ENCODE measurements at regions not wholly inside any gene's neighbourhood (a gene's known extent, or its start where the extent isn't known, plus 50 kb on each side); places are given as distances from the start of the nearest gene placed in this dataset.
"Not testable (repeated sequence)": the region's sequence is repeated elsewhere in the genome, so short reads cannot be mapped to it uniquely, and the experiment has no call there.

DNA sequence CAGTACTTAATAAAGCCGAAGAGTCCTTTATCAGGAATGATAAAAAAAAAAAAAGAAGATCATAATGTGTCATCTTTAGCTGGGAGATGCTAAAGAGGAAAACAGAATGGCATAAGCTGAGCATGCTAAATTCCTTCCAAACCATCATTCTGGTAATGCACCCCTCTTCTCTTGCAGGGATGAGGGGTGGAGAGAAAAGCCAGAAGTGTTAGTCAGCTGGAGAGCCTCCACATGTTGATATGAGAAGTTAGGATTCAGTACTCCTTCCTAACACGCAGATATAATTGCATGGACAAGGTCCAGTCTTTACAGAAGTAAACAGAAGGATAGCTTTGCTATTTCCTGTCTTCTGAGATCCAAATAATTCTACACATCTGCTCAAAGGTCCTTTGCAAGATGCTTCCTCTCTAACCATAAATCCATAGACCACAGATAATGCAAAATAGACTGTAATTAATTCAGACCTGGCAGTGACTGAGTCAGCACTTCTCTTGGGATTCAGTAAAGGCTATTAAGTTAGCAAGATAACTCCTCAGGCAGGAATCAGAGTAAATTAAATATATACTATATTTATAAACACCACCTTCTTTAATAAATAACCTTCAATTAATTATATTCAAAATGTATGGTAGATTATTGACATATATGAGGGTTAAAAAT lies 930.0 kb upstream of the KLHL29 start:
- no peak for DNase-seq

DNA sequence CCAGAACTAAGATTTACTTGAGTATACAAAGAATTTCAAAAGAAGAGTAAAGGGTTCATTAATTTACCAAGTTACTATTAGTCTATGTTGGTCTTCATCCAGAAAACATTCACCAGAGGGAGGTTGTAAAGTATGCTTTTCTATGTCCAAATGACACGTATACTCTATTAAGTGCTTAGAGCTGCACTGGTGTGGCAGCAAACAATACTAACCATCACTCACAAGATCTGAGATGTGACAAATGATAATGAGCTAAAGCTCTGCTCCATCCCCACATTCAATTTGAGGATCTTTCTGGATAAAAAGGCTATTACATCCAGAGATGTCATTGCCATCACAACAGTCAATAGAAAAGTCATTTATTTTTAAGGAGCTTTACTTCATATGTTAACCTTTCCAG lies 926.5 kb upstream of the KLHL29 start:
- DNase-seq: no peak

DNA sequence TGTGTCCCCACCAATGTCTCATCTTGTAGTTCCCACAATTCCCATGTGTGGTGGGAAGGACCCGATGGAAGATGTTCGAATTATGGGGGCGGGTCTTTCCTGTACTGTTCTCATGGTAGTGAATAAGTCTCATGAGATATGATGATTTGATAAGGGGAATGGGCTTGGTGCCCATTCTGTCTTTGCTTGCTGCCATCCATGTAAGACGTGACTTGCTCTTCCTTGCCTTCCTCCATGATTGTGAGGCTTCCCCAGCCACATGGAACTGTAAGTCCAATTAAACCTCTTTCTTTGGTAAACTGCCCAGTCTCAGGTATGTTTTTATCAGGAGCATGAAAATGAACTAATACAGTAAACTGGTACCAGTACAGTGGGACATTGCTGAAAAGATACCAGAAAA lies 909.9 kb upstream of the KLHL29 start:
- DNase-seq: not testable (repeated sequence)

DNA sequence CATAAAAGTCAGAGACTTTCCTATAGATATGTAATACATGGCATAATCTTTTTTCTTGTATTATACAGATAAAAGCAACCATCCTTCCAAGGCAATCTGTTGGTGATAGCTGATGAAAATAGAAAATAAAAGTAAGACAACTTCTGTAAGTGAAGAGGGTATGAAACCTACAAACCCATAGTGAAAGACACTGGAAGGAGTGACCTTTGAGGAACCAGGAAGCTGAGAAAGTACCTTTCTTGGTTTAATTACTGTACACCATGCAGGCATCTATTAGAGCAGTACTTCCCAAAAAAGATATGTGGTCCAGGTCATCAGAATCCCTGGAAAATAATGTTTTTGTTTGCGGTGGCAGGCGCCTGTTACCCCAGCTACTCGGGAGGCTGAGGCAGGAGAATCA lies 906.6 kb upstream of the KLHL29 start:
- DNase-seq: no peak

DNA sequence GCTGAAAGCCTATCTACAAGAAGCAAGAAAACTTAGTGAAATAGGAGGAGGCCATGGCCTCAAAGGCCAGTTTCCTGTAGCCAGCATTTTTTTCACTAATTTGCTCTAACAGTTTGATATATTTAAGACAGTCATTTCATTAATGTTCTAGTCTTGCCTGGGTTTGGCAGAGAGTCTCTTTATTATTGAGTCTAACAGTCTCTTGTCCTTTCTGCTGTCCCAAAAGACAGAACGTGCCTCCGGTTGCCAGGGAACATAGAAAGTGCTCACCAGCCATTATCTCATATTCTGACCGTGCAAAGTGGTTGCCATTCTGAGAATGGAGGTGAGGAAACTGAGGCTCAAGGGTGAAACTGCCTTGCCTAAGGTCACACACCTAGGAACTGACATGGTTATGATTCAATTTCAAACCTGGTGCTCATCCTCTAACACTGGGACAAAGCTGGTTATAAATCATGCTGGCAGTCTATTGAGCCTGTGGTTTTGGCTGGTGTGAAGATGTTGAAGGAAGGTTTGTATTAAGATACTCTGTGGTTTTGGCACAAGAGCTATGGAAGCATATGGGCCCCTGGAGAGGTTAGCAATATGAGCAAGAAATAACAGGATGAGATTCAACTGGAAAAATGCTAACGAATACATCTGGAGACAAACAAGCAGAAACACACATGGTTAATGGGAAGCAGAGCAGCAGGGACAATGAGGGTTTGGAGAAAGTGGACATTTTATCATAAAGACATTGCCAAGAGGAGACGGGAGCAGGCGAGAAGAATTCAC lies 903.3 kb upstream of the KLHL29 start:
- DNase-seq: no peak

DNA sequence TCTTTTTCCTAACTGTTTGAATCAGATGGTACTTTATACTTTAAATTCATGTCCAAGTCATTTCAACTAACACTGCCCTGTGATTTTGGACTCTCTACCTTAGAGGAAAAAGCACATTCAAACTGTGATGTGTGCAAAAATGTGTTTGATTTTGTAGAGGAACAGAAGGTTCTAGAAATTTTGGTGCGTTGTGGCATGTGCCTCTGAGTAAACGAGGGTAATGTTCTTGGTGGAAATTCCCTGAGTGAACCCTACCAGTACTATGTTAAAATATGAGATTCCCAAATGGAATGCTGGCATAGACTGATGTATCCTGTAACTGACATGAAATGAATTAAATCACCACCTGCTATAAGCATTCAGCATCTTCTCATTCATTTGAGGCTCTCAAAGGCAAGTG lies 901.9 kb upstream of the KLHL29 start:
- no peak for DNase-seq

DNA sequence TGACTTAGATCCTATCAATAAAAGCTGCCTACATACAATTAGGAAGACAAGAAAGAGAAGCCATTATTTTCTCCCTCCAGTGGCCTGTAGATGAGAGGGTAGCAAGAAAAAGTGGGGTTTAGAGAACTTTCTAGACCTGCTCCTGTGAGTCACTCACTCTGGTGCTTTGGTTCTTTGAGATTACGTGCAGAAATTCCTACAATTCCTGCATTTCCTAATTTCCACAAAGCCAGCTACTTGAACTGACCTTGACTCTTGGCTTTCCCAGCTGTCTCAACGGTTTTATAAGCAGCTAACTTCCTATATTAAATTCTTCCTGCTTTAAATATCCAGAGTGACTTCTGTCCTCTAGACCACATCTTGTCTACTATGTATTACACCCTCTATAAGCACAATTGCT lies 899.5 kb upstream of the KLHL29 start:
- DNase-seq: no peak

DNA sequence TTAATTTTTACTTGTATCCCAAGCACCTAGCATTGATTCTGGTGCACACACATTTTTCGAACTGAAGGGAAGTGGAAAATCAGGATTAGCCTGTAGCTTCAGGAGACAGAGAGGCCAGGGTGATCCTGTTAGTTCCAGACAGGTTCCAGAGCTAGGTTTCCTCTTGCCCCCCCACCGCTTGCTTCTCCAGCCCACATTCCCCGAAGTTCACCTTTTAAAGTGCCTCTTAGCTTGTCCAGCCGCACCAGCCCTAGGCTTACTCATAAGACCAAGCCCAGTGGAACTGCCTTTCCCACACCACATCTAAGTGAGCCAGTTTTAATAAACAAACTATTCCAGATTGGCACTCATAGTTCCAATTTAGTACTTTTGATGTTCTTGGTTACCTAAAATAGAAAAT lies 898.6 kb upstream of the KLHL29 start:
- no peak for DNase-seq

DNA sequence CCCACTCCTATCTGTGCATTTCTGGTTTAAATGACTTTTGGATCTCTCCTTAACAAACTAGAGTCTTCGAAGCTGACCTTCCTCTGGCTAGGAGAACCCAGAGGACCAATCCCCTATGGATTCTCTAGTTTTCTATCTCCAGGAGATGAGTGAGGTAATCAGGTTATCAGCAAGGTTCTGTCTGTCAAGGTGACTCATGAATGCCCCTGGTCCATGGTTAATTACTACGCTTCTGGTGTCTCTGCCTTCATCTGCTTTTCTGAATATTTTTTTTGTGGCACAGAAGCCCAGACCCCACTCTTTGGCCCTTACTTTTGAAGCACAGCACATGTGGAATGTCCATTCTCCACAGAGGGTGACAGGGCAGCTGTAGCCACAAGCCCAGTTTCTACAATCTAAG lies 897.9 kb upstream of the KLHL29 start:
- DNase-seq: no peak

DNA sequence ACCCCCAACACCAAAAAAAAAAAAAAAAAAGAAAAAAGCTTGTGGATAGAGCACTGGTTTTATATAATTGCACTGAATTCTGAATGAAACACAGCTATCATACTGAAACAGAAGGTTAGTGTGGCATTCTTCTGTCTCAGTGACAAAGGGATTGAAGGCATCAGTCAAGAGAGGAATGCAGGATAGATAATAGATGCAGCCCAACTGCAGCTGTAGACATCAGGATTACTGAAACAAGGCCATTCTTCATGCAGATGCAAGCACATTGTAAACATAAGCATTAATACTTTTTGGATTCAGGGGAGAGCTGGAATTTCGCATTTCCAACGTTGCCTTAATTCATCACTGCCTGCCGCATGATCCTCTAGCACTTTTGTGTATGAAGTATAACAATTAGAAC lies 897.4 kb upstream of the KLHL29 start:
- DNase-seq: no peak

DNA sequence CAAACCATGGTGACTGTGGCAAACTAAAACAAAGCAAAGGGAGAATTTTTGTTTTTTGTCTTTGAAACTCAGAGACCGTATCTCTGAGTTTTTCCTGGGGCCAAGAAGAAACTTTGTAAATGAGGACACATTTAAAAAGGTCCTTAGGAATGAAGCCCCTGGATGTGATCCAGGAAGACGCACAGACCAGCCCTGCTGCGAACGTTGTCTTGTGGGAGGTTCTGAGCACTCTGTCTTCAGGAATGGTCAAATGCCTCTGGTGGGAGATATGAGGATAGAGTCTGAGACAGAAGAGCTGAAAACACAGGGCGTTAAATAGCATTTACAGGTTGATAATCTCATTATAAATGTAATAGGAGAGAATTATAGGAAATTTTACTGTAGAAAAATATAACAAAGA lies 893.5 kb upstream of the KLHL29 start:
- DNase-seq: no peak

DNA sequence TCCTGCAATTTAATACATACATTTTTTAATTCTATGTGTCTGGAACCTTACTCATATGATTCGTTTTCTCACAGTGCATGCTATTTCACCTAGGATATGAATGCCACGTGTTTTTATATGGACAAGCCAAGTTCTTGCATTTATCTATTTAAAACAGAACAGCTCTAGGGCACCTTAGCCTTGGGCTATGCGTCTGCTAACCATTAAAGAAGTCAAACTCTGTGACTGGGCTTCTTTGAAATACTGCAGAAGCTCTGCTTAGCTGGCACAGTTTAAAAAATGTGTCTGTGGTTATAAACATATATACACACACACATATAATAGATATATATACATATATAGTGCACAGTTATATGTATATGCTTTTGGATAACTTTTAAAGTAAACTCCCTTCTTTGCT lies 890.8 kb upstream of the KLHL29 start:
- no peak for DNase-seq

DNA sequence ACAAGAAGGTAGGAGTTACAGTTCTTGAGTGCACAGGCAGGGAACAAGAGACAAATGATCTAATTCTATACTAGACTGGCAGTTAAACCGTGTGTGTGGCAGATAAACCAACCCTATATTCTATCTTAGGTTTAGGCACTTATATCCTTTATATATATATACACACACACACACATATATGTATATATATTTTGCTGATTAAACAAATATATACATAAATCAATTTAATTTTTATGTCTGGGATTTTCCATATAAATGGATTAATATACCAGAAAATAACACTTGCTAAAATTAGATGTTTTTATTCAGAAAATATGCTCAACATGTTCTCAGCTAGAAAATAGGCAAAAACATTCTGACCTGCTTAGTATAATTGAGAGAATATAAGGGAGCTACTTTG lies 887.9 kb upstream of the KLHL29 start:
- no peak for DNase-seq

DNA sequence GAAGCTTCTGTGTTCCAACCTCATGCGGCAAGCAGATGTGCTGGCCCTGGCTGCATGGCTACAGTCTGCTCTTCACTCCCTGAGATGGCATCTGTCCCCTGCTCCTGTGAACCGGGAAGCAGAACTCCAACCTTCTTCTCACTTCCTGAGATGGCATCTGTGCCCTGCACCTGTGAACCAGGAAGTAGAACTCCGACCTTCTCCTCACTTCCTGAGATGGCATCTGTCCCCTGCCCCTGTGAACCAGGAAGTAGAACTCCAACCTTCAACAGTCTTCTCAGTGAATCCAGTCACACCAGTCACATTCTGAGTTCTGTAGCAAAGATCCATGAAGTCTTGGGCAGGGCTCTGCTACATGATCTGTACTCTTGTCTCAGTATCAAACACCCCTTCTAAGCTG lies 887.2 kb upstream of the KLHL29 start:
- no peak for DNase-seq

DNA sequence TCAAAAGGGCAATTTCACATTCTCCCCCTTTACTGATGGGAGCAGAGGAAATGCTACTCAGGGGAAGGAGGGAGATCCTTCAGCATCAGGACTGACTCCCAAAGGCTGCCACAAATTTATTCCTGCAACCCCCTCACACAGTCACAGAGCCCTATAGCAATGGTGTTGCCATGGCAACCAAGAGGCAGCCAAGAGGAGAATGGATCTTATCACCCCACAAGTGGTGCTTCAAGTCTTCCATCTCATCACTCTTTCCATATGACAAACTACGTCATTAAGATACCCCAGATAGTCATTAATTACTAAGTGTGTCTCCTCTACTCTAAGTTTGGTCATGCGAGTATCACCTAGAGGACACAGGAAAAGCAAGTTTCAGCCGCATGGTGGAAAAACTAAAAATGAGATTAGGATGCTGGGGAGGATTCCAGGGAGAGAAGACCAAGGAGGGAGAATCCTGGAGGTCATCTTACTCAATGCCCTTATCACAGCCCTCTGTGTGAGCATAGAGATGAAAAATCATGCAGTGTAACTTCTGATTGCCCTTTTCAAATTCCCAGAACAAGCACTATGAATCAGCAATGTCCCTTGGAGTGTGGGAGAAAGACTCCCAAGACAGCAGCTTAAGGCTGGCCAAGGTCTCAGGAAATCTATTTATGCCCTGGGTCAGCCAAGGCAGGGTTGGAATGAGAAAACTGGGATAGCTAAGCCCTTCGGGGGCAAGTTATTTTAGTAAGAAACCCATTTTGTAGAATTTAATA lies 885.7 kb upstream of the KLHL29 start:
- DNase-seq: no peak

DNA sequence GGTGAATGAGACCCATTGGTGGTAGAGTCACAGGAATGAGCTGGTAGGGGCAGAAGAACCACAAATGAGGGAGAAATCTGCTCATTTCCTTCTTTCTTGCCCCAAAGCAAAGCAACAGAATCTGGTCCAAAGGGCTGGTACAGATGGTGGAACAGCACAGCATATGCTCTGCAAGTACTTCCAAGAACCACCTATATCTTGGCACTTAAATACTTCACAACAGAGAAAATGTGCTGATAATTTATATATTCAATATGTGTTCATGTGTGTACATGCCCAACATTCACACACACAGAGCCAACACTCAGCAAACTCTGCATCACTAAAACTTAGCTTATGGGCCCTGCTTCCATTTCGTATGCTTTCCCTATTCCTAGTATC lies 884.4 kb upstream of the KLHL29 start:
- no peak for DNase-seq

DNA sequence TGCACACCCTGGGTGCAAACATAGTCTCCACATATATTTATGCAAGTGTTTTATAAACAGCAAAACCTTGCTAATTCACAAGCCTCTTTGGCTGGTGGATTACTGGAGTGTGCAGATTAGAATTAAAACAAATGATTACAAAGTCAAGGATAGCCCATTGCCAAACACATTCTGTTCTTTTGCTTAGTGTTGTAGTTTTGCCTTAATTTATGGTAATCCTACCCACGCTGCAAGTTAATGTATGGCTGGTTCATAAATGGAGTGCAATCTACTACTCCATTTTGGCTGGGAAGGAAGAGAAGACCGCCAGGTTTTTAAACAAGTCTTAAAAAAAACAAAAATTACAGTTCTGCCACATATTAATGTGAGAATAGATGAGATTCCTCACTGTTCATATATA lies 883.1 kb upstream of the KLHL29 start:
- no peak for DNase-seq

DNA sequence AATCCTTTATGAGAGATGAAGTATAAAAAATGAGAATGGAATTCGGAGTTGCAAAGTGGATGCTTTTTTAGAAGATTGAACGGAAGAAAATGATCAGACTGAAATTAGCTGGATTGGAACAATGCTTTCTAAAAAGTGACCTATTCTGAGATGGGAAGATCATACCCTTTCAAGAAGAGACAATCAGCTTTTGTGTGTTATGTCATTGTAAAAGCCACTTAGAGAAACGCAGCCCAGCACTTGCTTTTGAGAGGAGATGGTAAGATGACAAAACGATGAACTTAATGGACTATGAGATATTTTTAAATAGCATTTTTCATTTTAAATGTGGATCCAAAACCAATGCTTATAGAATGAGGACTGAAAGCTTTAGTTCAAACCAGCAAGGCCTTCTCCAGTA lies 871.4 kb upstream of the KLHL29 start:
- no peak for DNase-seq

DNA sequence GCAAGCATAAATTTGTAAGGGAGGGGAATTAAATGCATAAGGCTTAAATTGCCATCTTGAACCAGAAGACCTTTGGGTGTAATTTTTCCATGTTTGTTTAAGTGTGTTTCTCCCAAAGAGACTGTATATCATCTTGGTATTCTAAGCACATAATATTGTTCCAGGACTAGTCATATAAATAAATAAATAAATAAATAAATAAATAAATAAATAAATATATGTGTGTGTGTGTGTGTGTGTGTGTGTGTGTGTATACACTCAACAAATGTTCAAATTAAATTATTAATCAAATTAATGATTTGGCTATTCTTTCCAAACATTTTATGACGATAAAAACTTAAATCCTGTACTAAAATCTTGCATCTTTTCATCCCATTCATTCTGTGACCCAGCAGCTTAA lies 867.8 kb upstream of the KLHL29 start:
- no peak for DNase-seq

DNA sequence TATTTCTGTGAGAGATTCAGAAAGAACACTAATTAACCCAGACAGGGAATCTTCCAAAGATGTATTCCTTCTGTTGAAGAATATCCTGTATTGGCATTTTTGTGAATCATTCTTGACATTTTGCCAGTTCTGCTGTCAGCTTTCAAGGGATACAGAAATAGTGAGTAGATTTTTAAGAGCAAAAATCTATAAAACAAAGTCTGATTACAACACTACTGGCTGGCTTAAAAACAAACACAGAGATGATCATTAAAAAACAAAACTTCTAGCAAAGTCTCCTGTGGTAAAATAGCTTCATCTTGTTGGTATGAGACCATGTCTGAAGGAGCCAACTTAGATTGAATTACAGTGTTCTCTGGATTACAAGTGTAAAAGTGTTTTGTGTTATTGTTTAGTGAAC lies 866.3 kb upstream of the KLHL29 start:
- no peak for DNase-seq

DNA sequence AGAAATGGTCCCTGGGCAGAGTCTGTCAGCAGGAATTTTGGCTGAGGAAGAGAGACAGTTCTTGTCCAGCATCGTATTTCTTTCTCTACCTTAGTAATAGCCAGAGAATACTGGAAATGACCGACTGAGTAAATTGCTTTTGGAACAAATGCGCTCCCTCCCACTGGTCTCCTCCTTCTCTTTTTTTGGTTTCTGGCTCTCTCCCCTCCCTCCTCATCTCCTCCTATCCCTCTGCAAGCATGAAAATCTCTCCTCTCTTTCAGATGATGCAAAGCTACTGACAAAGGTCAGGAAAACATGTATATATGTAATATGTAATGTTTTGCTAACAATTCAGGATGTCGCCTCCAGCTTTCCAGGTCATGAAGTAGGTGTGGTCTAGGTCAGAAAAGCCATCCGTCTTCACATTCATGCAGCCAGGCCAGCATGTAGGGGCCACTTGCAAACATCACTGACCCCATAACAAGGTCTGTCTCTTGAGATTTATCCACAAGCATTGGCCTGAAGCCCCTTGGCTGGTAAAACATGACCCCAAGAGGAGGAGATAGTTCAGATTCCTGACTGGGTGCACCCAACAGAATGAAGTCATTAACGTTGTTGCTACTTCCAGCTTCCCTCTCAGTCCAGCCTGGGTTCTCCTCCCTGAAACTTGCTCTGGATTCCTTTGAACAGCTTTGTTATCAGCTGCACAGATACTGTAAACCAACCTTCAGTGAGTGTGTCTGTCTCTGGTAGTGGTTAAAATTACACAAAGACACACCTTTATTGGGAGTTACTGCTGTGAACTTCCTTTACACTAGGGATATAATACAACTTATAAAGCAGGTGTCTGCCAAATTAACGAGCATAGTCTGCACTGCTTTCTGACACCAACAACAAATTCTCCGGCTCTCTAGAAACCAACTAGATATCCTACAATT lies 864.4 kb upstream of the KLHL29 start:
- DNase-seq: no peak

DNA sequence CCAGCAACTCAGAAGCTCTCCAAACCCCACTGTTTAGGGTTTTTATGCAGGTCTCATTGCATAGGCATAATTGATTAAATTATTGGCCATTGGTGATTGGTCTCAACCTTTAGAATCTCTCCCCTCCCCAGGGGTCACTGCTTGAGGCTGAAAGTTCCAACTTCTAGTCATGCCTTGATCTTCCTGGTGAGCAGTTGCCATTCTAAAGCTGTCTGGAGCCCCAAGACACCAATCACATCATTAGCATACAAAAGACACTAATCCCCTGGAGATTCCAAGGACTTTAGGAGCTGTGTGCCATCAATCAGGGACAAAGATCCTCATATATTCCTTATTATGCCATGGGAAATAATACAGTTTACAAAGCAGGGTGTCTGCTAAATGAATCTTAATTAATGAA lies 863.4 kb upstream of the KLHL29 start:
- DNase-seq: no peak

DNA sequence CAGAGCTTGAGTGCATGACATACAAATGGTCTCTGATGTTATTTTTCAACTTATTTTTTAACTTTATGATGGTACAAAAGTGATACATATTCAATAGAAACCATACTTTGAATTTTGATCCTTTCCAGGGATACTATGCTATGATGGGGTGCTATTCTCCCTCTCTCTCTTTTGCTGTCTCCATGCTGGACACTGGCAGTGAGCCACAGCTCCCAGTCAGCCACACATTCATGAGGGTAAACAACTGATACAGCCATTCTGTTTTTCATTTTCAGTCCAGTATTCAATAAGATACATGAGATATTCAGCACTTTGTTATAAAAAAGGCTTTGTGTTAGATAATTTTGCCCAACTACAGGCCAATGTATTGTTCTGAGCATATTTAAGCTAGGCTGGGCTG lies 859.3 kb upstream of the KLHL29 start:
- DNase-seq: no peak
